ENCODE measurements at regions not wholly inside any gene's neighbourhood (a gene's known extent, or its start where the extent isn't known, plus 50 kb on each side); places are given as distances from the start of the nearest gene placed in this dataset.
"Not testable (repeated sequence)": the region's sequence is repeated elsewhere in the genome, so short reads cannot be mapped to it uniquely, and the experiment has no call there.

DNA sequence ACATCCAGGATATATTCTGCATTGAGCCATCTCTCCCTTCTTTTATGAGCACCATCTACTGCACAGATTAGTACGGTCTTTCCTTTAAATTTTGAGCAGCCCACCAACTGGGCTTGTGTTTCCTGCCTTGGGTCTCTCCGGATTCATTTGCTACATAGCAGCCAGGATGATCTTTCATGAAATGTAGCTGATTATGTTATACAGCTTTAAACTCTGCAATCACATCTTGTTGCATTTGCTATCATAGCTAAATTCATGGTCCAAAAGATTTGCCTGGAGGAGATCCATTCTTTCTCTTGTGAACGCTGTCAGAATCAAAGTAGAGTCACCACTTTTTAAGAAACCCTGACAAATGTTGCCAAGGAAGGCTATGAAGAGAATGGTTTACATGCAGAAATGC is 215.1 kb upstream of the LRRTM4 start:
- ATAC-seq = no peak
- H3K4me1 ChIP-seq = no peaks in the 10 kb centered on the region
- DNase-seq = no peak
- H3K27me3 ChIP-seq = no peaks in the 10 kb centered on the region
- no peak overlapping the region for H3K27ac ChIP-seq
- no peaks in the 10 kb centered on the region for H3K9me3 ChIP-seq
- intact Hi-C loops (cut with DNase I; ENCODE audit: low total_unique reads) = no loop called here
- TF ChIP-seq, protein P1, sequence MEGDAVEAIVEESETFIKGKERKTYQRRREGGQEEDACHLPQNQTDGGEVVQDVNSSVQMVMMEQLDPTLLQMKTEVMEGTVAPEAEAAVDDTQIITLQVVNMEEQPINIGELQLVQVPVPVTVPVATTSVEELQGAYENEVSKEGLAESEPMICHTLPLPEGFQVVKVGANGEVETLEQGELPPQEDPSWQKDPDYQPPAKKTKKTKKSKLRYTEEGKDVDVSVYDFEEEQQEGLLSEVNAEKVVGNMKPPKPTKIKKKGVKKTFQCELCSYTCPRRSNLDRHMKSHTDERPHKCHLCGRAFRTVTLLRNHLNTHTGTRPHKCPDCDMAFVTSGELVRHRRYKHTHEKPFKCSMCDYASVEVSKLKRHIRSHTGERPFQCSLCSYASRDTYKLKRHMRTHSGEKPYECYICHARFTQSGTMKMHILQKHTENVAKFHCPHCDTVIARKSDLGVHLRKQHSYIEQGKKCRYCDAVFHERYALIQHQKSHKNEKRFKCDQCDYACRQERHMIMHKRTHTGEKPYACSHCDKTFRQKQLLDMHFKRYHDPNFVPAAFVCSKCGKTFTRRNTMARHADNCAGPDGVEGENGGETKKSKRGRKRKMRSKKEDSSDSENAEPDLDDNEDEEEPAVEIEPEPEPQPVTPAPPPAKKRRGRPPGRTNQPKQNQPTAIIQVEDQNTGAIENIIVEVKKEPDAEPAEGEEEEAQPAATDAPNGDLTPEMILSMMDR (IDR thresholded peaks at IDR 0.05 in 4 of 5, conservative IDR thresholded peaks at IDR 0.05 in 1 of 5) = no peak
- TF ChIP-seq POLR2A (IDR thresholded peaks at IDR 0.05) = no peak
- H3K4me3 ChIP-seq = no peak overlapping the region
- in situ Hi-C loops (cut with MboI; ENCODE audit: low sequenced_read_pairs in 4 of 4) = no loop called here
- H3K36me3 ChIP-seq = no peaks in the 10 kb centered on the region

DNA sequence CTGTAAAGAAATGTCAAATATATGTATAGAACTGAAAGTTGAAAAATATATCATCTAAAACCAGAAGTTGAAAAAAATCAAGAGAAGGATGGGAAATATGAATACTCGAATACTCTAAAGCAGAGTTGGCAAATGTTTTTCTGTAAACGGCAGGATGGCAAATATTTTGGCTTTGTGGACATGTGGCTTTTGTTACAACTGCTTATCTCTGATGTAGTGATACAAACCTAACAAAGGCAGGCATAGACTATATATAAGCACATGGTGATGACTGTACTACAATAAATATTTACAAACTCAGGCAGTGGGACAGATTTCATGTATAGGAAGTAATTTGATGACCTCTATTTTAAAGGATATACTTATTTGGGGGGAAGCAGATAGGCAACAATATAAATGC is 224.6 kb upstream of the LRRTM4 start:
- H3K36me3 ChIP-seq = no peaks in the 10 kb centered on the region
- in situ Hi-C loops (cut with MboI; ENCODE audit: low sequenced_read_pairs in 4 of 4) = no loop called here

DNA sequence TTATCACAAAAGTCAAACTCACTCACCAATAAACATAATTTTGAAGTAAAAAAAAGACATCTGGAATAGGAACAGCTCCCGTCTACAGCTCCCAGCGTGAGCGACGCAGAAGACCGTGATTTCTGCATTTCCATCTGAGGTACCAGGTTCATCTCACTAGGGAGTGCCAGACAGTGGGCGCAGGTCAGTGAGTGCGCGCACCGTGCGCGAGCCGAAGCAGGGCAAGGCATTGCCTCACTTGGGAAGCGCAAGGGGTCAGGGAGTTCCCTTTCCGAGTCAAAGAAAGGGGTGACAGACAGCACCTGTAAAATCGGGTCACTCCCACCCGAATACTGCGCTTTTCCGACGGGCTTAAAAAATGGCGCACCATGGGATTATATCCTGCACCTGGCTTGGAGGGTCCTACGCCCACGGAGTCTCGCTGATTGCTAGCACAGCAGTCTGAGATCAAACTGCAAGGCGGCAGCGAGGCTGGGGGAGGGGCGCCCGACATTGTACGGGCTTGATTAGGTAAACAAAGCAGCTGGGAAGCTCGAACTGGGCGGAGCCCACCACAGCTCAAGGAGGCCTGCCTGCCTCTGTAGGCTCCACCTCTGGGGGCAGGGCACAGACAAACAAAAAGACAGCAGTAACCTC is 231.7 kb upstream of the LRRTM4 start:
- intact Hi-C loops (cut with DNase I; ENCODE audit: low total_unique reads); H3K4me3 ChIP-seq; H3K4me1 ChIP-seq; H3K36me3 ChIP-seq; in situ Hi-C loops (cut with MboI; ENCODE audit: low sequenced_read_pairs in 4 of 4); H3K9me3 ChIP-seq; DNase-seq; H3K27ac ChIP-seq; H3K27me3 ChIP-seq; ATAC-seq: not testable (repeated sequence)

More for the DNA sequence above, 224.6 kb upstream of the LRRTM4 start:
- Histone ChIP-seq H3K27me3 (no peaks in the 10 kb centered on the region), H3K9me3 (no peaks in the 10 kb centered on the region), H3K4me3 (no peak overlapping the region), H3K4me1 (no peaks in the 10 kb centered on the region), H3K27ac (no peak overlapping the region)
- TF ChIP-seq, protein P1 (IDR thresholded peaks at IDR 0.05 in 4 of 5, conservative IDR thresholded peaks at IDR 0.05 in 1 of 5) = no peak
- TF ChIP-seq POLR2A (IDR thresholded peaks at IDR 0.05) = no peak
- intact Hi-C loops (cut with DNase I; ENCODE audit: low total_unique reads) = no loop called here
- ATAC-seq (no peak), DNase-seq (no peak)

DNA sequence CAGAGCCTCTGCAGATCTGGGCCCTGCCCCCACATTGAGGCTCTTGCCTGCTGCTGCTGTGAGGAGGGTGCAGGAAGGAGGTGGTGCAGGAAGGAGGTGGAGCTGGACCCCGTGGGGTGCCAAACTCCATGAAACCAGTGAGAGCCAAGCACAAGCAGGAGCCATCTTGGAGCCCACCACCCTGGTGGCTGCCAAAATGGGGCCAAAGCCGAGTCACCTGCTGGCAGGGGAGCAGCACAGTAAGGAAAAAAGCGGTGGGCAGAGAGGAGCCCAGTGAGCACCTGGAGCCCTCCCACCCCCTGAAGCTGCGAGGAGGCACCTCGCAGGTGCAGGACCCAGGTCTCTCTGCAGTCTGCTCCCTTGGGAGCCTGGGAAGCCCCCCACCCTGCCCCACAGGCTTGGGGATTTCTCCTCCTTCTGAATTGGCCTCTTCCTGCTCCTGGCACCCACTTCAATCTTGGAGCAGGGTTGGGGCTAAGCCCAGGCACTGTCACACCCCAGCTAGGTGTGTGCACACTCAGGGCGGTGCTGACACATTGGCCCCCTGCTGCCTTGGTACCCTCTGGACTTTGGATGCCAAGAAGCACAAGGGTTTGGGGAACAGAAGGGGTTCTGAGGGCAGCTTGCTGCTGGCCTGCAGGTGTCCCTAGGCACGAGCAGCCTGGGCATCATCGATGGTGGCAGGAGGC is 245.4 kb upstream of the LRRTM4 start:
- intact Hi-C loops (cut with DNase I; ENCODE audit: low total_unique reads) (no loop called here), in situ Hi-C loops (cut with MboI; ENCODE audit: low sequenced_read_pairs in 4 of 4) (no loop called here)
- H3K27ac ChIP-seq = no peak overlapping the region

DNA sequence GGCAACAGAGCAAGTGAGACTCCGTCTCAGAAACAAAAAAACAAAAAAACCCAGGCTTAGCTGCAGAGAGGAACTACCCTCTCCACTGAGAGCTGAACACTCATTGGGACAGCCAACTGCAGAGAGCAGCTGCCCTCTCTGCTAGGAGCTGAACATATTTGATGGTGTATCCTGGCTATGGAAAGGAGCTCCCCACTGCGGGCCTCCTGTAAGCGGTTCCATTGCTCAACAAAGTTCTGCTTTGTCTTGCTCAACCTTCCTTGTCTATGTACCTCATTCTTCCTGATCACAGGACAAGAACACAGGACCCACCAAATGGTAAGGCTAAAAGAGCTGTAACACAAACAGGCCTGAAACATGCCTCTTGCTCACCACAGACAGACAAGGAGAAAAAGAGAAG is 246.3 kb upstream of the LRRTM4 start:
- DNase-seq (no peak), ATAC-seq (no peak)
- H3K9me3 ChIP-seq = no peaks in the 10 kb centered on the region
- H3K27ac ChIP-seq = no peak overlapping the region
- intact Hi-C loops (cut with DNase I; ENCODE audit: low total_unique reads) (no loop called here), in situ Hi-C loops (cut with MboI; ENCODE audit: low sequenced_read_pairs in 4 of 4) (no loop called here)
- no peaks in the 10 kb centered on the region for H3K4me1 ChIP-seq
- no peaks in the 10 kb centered on the region for H3K36me3 ChIP-seq
- no peaks in the 10 kb centered on the region for H3K27me3 ChIP-seq
- TF ChIP-seq, protein P1 (IDR thresholded peaks at IDR 0.05 in 4 of 5, conservative IDR thresholded peaks at IDR 0.05 in 1 of 5) = no peak
- TF ChIP-seq POLR2A (IDR thresholded peaks at IDR 0.05) = no peak
- H3K4me3 ChIP-seq = no peak overlapping the region

More for the DNA sequence above, 245.4 kb upstream of the LRRTM4 start:
- DNase-seq = no peak
- Histone ChIP-seq H3K4me3 (no peak overlapping the region), H3K27me3 (no peaks in the 10 kb centered on the region), H3K9me3 (no peaks in the 10 kb centered on the region), H3K36me3 (no peaks in the 10 kb centered on the region), H3K4me1 (no peaks in the 10 kb centered on the region)
- ATAC-seq = no peak
- TF ChIP-seq, protein P1 (IDR thresholded peaks at IDR 0.05 in 4 of 5, conservative IDR thresholded peaks at IDR 0.05 in 1 of 5) = no peak
- TF ChIP-seq POLR2A (IDR thresholded peaks at IDR 0.05) = no peak
